ENCODE measurements at regions not wholly inside any gene's neighbourhood (a gene's known extent, or its start where the extent isn't known, plus 50 kb on each side); places are given as distances from the start of the nearest gene placed in this dataset.

DNA sequence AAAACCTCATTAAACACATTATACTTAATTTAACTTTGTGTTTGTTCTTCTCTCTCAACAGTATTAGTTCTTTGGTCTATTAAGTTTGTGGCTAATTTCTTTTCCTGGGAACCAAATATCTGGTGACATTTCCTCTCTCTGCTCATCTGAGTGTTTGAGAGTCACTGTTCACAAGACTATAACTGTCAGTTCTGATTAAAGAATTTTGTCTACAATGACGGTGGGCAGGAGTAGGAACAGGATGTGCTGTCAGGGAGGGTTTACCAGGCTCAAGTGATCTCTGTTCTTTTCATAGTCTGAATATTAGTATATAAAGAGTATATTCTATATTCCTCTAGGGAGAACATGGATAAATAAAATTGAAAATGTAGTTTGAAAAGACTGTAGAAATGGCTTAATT is 92.9 kb downstream of the ALG10B start:
- TF ChIP-seq, protein P1, sequence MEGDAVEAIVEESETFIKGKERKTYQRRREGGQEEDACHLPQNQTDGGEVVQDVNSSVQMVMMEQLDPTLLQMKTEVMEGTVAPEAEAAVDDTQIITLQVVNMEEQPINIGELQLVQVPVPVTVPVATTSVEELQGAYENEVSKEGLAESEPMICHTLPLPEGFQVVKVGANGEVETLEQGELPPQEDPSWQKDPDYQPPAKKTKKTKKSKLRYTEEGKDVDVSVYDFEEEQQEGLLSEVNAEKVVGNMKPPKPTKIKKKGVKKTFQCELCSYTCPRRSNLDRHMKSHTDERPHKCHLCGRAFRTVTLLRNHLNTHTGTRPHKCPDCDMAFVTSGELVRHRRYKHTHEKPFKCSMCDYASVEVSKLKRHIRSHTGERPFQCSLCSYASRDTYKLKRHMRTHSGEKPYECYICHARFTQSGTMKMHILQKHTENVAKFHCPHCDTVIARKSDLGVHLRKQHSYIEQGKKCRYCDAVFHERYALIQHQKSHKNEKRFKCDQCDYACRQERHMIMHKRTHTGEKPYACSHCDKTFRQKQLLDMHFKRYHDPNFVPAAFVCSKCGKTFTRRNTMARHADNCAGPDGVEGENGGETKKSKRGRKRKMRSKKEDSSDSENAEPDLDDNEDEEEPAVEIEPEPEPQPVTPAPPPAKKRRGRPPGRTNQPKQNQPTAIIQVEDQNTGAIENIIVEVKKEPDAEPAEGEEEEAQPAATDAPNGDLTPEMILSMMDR (conservative IDR thresholded peaks at IDR 0.05; ENCODE audit: low read depth in 2 of 2), result no peak
- TF ChIP-seq EZH2 (IDR thresholded peaks at IDR 0.05; ENCODE audit: low read depth, unreplicated experiment) (no peak), POLR2AphosphoS5 (IDR thresholded peaks at IDR 0.05; ENCODE audit: low read depth) (no peak), EZH2phosphoT487 (IDR thresholded peaks at IDR 0.05; ENCODE audit: unreplicated experiment) (no peak), ZNF331 (CRISPR knock-in tag; IDR thresholded peaks at IDR 0.05; ENCODE audit: low read depth) (no peak)
- TF ChIP-seq, protein P2, sequence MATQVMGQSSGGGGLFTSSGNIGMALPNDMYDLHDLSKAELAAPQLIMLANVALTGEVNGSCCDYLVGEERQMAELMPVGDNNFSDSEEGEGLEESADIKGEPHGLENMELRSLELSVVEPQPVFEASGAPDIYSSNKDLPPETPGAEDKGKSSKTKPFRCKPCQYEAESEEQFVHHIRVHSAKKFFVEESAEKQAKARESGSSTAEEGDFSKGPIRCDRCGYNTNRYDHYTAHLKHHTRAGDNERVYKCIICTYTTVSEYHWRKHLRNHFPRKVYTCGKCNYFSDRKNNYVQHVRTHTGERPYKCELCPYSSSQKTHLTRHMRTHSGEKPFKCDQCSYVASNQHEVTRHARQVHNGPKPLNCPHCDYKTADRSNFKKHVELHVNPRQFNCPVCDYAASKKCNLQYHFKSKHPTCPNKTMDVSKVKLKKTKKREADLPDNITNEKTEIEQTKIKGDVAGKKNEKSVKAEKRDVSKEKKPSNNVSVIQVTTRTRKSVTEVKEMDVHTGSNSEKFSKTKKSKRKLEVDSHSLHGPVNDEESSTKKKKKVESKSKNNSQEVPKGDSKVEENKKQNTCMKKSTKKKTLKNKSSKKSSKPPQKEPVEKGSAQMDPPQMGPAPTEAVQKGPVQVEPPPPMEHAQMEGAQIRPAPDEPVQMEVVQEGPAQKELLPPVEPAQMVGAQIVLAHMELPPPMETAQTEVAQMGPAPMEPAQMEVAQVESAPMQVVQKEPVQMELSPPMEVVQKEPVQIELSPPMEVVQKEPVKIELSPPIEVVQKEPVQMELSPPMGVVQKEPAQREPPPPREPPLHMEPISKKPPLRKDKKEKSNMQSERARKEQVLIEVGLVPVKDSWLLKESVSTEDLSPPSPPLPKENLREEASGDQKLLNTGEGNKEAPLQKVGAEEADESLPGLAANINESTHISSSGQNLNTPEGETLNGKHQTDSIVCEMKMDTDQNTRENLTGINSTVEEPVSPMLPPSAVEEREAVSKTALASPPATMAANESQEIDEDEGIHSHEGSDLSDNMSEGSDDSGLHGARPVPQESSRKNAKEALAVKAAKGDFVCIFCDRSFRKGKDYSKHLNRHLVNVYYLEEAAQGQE (IDR thresholded peaks at IDR 0.05; ENCODE audit: unreplicated experiment), result no peak
- TF ChIP-seq, protein P3, sequence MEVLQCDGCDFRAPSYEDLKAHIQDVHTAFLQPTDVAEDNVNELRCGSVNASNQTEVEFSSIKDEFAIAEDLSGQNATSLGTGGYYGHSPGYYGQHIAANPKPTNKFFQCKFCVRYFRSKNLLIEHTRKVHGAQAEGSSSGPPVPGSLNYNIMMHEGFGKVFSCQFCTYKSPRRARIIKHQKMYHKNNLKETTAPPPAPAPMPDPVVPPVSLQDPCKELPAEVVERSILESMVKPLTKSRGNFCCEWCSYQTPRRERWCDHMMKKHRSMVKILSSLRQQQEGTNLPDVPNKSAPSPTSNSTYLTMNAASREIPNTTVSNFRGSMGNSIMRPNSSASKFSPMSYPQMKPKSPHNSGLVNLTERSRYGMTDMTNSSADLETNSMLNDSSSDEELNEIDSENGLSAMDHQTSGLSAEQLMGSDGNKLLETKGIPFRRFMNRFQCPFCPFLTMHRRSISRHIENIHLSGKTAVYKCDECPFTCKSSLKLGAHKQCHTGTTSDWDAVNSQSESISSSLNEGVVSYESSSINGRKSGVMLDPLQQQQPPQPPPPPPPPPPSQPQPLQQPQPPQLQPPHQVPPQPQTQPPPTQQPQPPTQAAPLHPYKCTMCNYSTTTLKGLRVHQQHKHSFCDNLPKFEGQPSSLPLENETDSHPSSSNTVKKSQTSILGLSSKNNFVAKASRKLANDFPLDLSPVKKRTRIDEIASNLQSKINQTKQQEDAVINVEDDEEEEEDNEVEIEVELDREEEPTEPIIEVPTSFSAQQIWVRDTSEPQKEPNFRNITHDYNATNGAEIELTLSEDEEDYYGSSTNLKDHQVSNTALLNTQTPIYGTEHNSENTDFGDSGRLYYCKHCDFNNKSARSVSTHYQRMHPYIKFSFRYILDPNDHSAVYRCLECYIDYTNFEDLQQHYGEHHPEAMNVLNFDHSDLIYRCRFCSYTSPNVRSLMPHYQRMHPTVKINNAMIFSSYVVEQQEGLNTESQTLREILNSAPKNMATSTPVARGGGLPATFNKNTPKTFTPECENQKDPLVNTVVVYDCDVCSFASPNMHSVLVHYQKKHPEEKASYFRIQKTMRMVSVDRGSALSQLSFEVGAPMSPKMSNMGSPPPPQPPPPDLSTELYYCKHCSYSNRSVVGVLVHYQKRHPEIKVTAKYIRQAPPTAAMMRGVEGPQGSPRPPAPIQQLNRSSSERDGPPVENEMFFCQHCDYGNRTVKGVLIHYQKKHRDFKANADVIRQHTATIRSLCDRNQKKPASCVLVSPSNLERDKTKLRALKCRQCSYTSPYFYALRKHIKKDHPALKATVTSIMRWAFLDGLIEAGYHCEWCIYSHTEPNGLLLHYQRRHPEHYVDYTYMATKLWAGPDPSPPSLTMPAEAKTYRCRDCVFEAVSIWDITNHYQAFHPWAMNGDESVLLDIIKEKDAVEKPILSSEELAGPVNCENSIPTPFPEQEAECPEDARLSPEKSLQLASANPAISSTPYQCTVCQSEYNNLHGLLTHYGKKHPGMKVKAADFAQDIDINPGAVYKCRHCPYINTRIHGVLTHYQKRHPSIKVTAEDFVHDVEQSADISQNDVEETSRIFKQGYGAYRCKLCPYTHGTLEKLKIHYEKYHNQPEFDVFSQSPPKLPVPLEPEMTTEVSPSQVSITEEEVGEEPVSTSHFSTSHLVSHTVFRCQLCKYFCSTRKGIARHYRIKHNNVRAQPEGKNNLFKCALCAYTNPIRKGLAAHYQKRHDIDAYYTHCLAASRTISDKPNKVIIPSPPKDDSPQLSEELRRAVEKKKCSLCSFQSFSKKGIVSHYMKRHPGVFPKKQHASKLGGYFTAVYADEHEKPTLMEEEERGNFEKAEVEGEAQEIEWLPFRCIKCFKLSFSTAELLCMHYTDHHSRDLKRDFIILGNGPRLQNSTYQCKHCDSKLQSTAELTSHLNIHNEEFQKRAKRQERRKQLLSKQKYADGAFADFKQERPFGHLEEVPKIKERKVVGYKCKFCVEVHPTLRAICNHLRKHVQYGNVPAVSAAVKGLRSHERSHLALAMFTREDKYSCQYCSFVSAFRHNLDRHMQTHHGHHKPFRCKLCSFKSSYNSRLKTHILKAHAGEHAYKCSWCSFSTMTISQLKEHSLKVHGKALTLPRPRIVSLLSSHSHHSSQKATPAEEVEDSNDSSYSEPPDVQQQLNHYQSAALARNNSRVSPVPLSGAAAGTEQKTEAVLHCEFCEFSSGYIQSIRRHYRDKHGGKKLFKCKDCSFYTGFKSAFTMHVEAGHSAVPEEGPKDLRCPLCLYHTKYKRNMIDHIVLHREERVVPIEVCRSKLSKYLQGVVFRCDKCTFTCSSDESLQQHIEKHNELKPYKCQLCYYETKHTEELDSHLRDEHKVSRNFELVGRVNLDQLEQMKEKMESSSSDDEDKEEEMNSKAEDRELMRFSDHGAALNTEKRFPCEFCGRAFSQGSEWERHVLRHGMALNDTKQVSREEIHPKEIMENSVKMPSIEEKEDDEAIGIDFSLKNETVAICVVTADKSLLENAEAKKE (CRISPR knock-in tag; IDR thresholded peaks at IDR 0.05), result no peak

All from GM23338 (cell line).